ENCODE measurements at regions not wholly inside any gene's neighbourhood (a gene's known extent, or its start where the extent isn't known, plus 50 kb on each side); places are given as distances from the start of the nearest gene placed in this dataset.
"Not testable (repeated sequence)": the region's sequence is repeated elsewhere in the genome, so short reads cannot be mapped to it uniquely, and the experiment has no call there.

DNA sequence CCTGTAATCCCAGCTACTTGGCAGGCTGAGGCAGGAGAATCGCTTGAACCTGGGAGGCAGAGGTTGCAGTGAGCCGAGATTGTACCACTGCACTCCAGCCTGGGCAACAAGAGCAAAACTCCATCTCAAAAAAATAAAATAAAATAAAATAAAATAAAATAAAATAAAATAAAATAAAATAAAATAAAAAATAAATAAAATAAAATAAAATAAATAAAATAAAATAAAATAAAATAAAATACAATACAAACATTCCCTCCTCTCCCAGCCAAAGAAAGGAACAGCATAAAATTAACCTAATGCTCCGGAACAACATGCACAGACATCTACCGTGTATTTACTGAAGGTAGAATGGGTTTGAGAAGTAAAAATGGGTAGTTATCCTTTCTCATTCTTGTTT is 521.9 kb upstream of the FAM174A start:
- DNase-seq = not testable (repeated sequence)

GRCh38 chr5:100011160-100011559 is 524.0 kb upstream of the FAM174A start:
- DNase-seq = not testable (repeated sequence)

DNA sequence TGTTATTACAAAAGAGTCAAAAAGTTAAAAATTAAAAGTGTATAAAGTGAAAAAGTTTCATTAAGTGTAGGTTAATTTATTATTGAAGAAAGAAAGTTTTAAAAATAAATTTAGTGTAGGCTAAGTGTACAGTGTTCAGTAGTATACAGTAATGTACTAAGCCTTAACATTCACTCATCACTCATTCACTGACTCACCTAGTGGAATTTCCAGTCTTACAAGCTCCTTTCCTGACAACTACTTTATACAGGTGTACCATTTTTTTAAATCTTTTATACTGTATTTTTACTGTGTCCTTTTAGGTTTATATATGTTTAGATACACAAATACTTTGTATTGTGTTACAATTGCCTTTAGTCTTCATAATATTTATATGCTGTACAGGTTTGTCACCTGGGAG is 530.2 kb upstream of the FAM174A start:
- no peak for DNase-seq

- no peak for DNase-seq
Observed at GRCh38 chr5:99998319-99998718, 536.9 kb upstream of the FAM174A start.

DNA sequence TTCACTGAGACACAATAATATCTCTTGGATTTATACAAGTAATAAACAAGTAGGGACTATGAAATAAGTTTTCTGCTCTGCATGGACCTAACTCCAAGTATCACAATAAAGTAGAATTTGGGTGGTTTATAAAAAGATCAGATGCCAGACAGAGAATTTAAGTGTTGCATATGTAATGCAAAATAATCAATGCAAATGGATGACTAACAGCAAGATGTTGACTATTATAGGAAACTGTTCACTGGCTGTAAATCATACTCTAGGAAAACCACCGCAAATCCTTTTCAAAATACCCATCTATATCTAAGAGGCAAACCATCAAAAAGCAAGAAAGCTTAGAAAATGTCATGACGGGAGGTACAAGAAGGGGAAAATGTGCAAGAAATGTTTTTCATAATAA is 539.8 kb upstream of the FAM174A start:
- DNase-seq = no peak

DNA sequence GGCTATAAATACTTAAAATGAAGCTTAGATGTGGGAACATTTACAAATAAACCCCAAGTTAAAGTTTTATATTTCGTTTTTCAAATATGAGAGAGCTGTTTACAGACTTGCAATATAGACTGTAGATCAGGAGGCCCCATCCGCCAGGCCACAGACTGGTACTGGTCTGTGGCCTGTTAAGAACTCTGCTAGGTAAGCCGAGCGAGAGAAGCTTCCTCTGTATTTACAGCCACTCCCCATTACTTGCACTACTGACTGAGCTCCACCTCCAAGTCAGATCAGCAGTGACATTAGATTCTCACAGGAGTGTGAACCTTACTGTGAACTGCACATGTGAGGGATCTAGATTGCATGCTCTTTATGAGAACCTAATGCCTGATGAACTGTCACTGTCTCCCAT is 561.4 kb upstream of the FAM174A start:
- DNase-seq = no peak

- DNase-seq = no peak
Observed at GRCh38 chr5:99955962-99956361, 579.2 kb upstream of the FAM174A start.

GRCh38 chr5:99955006-99955405 is 580.2 kb upstream of the FAM174A start:
- DNase-seq = no peak

DNA sequence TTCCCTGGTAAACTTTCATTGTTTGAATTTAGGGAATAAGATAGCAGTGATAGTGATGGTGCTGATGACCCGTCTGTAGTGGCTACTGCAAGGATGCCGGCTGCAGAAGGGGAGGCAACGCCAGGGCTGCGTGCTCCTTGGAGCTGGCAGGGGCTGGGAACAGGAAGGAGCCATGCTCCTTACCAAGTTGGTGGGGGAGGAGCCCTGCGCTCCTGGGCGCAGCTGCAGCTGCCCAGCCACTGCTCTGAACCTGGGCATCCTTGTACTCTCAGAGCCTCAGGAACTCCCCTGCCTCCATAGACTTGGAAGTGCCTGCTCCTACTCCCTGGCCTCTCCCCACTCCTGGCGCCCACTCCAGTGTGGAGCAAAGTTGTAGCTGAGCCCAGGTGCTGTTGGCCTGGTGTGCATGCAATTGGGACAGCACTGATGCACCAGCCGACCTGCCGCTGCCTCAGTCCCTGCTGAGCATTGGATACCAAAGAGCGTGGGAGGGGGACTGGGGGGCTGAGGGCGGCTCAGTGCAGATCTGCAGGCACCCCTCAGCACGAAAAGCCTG is 585.1 kb upstream of the FAM174A start:
- DNase-seq = no peak

DNA sequence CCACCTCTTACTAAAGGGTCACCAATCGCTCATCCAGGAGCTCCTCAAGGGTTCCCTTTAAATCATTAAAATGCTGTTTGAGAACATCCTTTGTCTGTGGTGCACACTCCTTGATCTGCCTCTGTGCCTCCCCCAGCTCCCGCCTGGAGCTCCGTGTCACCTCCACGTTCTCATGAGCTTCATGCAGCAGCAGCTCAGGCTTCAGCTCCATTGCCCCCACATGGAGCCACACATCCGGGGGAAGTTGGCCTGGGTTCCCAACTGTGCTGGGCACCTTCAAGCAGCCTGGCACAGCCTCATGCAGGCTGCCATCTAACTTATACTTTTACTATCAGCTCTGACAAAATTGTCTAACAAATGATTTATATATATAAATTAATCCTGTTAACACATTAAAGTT is 585.8 kb upstream of the FAM174A start:
- no peak for DNase-seq

GRCh38 chr5:99948850-99949249 is 586.3 kb upstream of the FAM174A start:
- DNase-seq = no peak

DNA sequence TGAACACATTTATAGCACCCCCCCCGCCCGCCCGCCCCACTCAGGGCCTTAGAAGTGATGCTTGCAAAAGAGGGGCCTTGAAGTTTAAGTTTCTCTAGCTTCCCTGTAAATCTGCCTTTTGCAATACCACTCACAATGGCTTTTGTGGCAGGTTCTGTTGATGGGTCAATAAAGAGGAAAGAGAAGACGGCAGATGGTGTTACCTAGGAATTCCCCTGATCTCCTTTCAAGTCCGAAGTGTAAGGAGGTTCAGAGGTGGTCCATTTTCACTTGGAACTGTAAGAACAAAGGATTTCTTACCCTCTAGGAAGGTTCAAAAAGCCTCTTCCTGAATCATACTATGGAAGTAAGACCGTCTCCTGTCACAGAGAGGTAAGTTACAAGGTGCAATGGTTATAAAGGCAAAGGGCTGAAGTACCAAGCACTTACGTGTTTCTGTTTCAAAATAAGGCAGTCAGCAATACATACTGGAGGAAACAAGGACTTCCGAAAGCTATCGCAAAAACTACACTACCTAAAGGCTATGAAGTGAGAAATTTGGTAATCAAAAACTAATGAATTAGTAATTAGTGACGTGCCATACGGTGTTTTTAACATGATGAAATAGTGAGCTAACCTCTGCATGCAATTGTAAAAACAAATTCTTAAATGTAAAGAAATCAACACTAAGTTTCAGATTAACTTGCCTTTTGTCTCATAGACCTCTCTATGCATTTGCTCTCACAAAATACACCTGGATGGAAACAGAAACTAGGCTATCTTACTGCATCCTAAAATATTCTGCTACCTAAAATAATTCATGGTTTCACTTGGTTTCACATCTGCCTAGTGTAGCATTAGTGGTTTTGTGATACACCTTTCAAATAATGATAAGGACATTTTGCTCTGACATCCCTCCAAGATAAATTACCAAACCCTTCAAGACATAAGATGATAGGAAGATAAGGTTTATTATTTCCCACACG is 589.4 kb upstream of the FAM174A start:
- DNase-seq = no peak

DNA sequence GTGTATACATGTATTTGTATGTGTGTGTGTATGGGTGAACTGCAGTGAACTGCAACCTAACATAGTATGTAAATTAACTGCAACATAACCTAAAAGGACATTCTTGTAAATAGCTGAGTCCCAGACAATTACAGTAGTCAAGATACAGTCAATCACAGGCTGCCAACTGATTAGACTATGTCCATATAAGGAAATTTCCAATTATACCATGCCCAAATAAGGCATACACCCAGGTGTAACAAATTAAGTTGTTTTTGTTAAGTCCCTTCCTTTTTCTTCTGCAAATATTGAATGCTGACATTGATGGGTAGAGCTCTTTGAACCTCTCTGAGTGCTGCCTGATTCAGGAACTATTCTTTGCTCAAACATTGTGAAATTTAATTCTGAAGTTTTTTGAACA is 594.6 kb upstream of the FAM174A start:
- DNase-seq = no peak

- no peak for DNase-seq
Observed at GRCh38 chr5:99936911-99937310, 598.3 kb upstream of the FAM174A start.

DNA sequence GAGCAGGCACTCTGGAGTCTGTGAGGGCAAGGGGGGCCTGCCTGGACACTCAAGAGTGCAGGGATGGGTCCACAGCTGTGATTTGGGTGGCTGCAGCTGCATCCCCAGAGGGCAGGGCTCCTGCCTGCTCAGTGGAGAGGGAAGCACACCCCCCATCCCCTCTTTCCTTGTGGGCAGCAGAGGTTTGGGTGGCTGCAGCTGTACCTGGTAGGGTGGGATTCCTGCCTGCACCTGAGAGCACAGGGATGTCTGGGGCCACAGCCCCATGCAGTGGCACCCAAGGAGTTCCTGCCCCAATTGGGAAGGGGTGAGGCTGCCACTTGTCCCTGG is 605.4 kb upstream of the FAM174A start:
- no peak for DNase-seq

DNA sequence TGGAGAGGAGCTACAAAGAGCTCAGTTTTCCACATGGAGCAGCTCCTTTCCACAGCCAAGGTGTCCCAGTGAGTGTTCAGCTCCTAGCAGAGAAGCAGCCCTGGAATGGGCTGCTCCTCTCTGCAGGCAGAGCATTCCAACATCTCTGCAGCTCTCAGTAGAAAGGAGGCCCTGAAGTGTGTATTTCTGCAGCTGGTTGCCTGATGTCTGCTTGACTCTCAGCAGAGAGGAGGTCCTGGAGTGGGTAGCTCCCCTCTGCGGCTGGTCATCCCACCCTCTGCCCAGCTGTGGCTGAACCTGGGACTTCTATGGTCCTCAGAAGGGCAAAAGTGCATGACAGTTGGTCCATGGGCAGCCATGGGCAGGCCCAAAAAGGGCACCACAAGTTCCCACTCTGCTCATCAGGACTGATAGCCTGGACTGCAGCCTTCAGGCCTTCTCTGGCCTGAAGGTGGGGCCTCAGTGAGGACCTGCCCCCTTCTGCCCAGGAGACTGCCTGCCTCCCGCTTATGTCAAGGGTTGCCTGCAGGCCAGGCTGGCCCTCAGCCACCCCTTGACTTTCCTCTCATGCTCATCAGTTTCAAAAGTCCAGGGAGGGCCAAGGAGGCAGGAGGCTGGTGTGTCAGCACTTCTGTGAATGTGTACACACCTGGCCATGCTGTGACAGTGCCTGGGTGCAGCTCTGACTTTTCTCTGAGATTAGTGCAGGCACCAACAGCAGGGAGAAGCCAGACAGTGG is 605.9 kb upstream of the FAM174A start:
- no peak for DNase-seq

DNA sequence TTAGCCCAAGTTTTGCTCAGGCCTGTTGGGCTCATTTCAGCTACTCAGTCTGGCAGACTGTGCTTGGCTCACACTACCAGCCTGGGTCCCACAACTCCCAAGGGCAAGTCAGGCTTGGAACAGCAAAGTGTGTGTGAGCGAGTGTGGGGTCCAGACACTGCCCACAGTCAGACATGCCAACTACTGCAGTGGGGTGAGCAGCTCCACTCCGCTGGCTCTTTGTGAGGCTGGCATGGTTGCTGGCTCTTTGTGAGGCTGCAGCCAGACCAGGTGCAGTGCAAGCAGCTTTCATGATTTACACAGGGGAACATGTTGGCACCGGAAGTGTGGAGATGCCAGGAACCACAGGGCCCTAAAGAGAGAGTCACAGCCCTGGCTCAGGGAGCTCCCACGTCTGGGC is 606.7 kb upstream of the FAM174A start:
- DNase-seq = no peak

GRCh38 chr5:99926463-99926862 is 608.7 kb upstream of the FAM174A start:
- no peak for DNase-seq

DNA sequence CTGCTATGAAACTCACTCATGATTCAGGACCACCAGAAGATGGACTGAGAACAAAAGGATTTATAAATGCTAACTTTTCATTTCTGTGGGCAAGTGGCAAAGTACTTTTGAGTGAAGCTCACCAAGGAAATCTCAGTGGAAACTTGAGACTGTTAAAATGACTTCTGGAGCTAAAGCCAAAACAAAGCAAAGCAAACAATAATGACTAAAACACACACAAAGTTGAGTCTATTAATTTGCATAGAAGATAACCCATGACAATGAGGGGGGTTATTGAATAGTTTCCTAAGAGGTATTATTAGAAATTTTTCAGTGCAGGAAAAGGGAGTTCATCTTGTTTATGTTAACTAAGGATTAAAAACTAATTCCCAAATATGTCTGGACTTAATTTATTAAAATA is 612.8 kb upstream of the FAM174A start:
- DNase-seq = no peak

- no peak for DNase-seq
Observed at GRCh38 chr5:99911971-99912370, 623.2 kb upstream of the FAM174A start.

DNA sequence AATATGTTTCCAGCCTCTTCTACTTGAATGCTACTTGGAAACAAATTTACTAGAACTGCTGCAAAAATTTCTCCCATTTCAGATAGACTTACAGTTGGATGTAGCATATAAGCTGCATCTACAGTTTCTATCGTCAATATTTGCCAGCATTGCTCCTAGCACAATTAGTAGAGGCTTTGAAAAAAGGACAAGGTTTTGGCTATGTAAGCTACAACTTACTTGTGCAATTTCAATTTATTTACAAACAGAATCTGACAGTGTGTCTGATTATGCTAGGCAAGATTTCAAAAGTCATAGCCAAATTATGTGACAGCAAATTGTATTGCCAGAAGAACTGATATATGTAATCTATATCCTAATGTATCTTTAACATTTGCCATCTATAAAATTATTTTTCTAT is 628.4 kb upstream of the FAM174A start:
- no peak for DNase-seq

- no peak for DNase-seq
Observed at GRCh38 chr5:99901972-99902371, 633.2 kb upstream of the FAM174A start.

DNA sequence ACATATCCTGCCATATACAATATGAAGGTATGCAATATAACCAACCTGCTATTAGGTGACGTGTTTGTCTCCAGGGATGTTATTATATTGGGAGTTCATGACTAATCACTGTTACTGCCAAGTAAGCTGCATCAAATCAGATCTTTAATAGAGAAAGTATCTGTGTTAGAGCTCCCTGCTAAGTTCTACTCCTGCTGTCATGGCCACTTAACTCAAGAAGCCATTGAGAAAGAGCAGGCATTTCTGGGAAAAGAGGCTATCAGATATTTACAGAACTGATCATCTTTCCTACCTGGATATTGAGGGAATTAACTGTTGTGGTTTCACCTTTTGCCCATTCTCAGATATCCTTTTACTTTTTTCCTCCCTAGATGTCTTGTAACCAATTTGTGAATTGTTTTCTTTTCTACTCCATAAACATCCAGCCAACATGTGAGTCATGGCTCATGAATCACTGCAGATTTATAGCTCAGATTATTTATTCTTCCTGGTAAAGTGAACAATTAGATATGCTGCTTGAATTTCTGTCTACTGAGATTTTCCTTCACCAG is 634.8 kb upstream of the FAM174A start:
- no peak for DNase-seq
